Ishikawa (cell line): ENCODE measurements at regions not wholly inside any gene's neighbourhood (a gene's known extent, or its start where the extent isn't known, plus 50 kb on each side); places are given as distances from the start of the nearest gene placed in this dataset.

Experiments
- CEBPB ChIP-seq: IDR thresholded peaks from 2 replicates; pipeline ENCODE4 v1.6.1; 2012
- CREB1 ChIP-seq: IDR thresholded peaks from 2 replicates; pipeline ENCODE4 v1.6.1; 2012; ENCODE audit warnings: low read depth
- EGR1 ChIP-seq: IDR thresholded peaks from 2 replicates; pipeline ENCODE4 v1.6.1; 2012
- EP300 ChIP-seq: IDR thresholded peaks from 2 replicates; pipeline ENCODE4 v1.6.1; 2012; ENCODE audit warnings: borderline replicate concordance
- FOXM1 ChIP-seq: IDR thresholded peaks from 2 replicates; pipeline ENCODE4 v1.6.1; 2012; ENCODE audit warnings: low read depth, borderline replicate concordance
- MAX ChIP-seq: IDR thresholded peaks from 2 replicates; pipeline ENCODE4 v1.6.1; 2012
- NFIC ChIP-seq: IDR thresholded peaks from 2 replicates; pipeline ENCODE4 v1.6.1; 2012
- RAD21 ChIP-seq: IDR thresholded peaks from 2 replicates; pipeline ENCODE4 v1.6.1; 2012; ENCODE audit warnings: low read depth
- REST ChIP-seq: IDR thresholded peaks from 2 replicates; pipeline ENCODE4 v1.6.1; 2012; ENCODE audit warnings: low read depth, mild to moderate bottlenecking
- TAF1 ChIP-seq: IDR thresholded peaks from 2 replicates; pipeline ENCODE4 v1.6.1; 2012; ENCODE audit warnings: low read depth, mild to moderate bottlenecking
- TCF12 ChIP-seq: IDR thresholded peaks from 2 replicates; pipeline ENCODE4 v1.6.1; 2012; ENCODE audit warnings: low read depth
- TEAD4 ChIP-seq: IDR thresholded peaks from 2 replicates; pipeline ENCODE4 v1.6.1; 2012
- USF1 ChIP-seq: IDR thresholded peaks from 2 replicates; pipeline ENCODE4 v1.6.1; 2012
- YY1 ChIP-seq: IDR thresholded peaks from 2 replicates; pipeline ENCODE4 v1.6.1; 2012; ENCODE audit warnings: low read depth
- ZBTB7A ChIP-seq: IDR thresholded peaks from 2 replicates; pipeline ENCODE4 v1.6.1; 2012; ENCODE audit warnings: low read depth

- TF ChIP-seq USF1 = no peak
- no peak for TF ChIP-seq TCF12
- TF ChIP-seq REST = no peak
- no peak for TF ChIP-seq RAD21
- TF ChIP-seq FOXM1 = no peak
- no peak for TF ChIP-seq CEBPB
- TF ChIP-seq MAX = no peak
- TF ChIP-seq ZBTB7A = no peak
- no peak for TF ChIP-seq EGR1
- TF ChIP-seq NFIC = no peak
- TF ChIP-seq TEAD4 = no peak
- TF ChIP-seq CREB1 = no peak
- TF ChIP-seq TAF1 = no peak
- no peak for TF ChIP-seq EP300
- no peak for TF ChIP-seq YY1
Measured at GRCh38 chr2:143835481-143835880, 684.4 kb downstream of the ZEB2 start.

GRCh38 chr2:143833015-143833660 lies 686.8 kb downstream of the ZEB2 start:
- TF ChIP-seq FOXM1 (no peak), TEAD4 (no peak), YY1 (no peak), MAX (no peak), NFIC (no peak), EGR1 (no peak), ZBTB7A (no peak), USF1 (no peak), CEBPB (no peak), EP300 (no peak), RAD21 (no peak)

GRCh38 chr2:143830476-143830875 lies 689.4 kb downstream of the ZEB2 start:
- TF ChIP-seq EP300 = no peak

GRCh38 chr2:143828763-143829537 lies 691.0 kb downstream of the ZEB2 start:
- no peak for TF ChIP-seq MAX
- TF ChIP-seq YY1 = no peak
- no peak for TF ChIP-seq TAF1
- TF ChIP-seq FOXM1 = no peak
- TF ChIP-seq EGR1 = no peak
- no peak for TF ChIP-seq CEBPB
- TF ChIP-seq ZBTB7A = no peak
- no peak for TF ChIP-seq REST
- TF ChIP-seq CREB1 = no peak
- no peak for TF ChIP-seq TEAD4
- TF ChIP-seq RAD21 = no peak
- TF ChIP-seq USF1 = no peak
- no peak for TF ChIP-seq NFIC
- no peak for TF ChIP-seq TCF12

GRCh38 chr2:143824791-143825190 lies 695.1 kb downstream of the ZEB2 start:
- TF ChIP-seq USF1 (no peak), TEAD4 (no peak), YY1 (no peak), TAF1 (no peak), ZBTB7A (no peak), EGR1 (no peak), CEBPB (no peak), REST (no peak), EP300 (no peak), NFIC (no peak), CREB1 (no peak)
